ENCODE measurements at regions not wholly inside any gene's neighbourhood (a gene's known extent, or its start where the extent isn't known, plus 50 kb on each side); places are given as distances from the start of the nearest gene placed in this dataset.
"Not testable (repeated sequence)": the region's sequence is repeated elsewhere in the genome, so short reads cannot be mapped to it uniquely, and the experiment has no call there.

DNA sequence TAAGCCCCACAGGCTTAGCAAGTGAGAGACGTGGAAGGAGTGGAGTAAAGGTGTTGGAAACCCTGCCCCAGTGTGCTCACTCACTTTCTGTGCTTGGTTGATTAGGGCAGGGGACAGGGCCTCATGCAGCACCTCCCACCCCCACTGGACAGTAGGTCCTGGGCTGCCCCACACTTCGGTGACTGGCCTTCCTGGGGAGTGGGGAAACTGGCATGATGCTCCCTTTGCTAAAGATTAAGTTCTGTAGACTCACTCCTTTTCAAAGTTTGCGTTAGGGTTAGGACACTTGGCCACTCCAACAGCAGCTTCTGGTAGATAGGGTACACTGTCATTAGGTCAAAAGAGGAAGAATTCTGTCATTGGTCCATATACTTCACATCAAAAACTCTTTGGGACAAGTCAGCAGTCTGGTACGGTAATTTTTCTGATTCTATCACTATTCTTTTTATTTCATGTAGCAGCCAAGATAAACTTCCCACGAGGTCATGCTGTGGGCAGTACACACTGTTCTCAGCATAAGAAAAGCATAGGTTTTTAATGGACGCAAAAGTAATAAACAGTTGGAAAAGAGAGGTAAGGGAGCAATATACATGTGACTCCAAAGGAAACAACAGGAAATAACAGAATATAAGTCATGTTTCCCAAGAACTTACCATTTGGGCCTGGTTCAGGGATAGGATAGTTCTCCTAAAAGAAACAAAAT lies 106.6 kb upstream of the TERB2 start:
- DNase-seq (ENCODE audit: low spot score) = not testable (repeated sequence)

DNA sequence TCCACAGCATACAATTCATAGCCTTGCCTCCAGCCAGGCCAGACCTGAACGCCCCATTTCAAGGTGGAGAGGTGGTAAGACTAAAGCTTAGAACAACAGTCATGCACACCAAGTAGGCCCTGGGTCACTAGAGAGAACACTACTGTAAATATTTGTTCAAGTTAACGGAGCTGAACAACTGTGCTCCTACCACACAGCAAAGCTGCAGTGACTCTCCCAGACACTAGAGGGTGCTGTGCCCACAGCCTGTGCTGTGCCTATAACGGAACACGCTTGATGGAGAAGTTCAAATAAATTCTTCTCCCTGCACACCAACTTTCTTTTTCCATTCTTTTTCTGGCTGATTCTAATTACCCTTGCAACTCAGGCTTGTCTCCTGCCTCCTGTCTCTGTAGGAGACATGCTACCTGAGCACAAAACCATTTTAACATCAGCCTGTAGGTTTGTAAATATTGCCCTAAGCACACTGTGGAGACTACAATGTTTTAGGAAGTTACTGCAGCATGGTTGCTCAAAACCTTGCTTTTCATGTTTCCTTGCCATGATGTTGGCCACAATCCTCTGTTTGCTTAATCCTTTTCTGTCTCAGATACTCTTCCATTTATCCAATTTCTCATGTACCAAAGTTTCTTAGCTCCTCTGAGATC lies 103.1 kb upstream of the TERB2 start:
- DNase-seq (ENCODE audit: low spot score) = peak; percentile 54

DNA sequence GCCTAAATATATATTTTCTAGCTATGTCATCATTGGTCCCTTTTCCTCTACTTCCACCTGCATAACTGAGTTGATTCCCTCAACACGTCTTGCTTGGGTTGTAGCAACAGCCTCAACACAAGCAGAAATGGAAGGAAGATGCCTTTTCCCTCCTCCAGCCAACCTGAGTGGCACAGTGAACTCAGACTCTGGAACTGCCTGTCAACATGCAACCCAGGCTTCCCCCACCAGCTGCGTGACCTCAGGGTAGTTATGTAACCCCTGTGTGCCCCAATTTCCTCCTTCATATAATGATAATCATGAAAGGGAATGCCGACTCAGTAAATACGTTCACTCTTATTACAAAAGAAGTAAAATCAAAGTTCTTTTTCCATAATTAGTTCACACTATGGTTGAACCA lies 101.8 kb upstream of the TERB2 start:
- not testable (repeated sequence) for DNase-seq (ENCODE audit: low spot score)

DNA sequence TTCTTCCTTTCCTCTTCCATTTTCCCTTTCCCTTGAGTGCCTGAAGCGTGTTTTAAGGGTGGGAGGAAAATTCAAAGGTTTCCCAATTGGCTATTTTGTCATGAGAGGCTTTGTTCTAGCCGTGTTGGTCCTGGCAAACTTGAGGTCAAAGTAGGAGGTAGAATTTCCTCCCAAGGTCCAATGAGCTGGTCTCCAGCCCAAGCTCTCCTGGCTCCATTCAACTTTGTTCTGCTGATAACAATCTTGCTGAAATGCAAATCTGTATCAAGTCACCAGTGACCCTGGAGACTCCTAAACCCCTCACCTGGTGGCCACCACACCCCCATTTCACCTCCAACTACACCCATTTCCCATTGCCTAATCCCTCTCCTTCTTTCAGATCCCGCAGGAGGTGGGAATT lies 100.2 kb upstream of the TERB2 start:
- DNase-seq (ENCODE audit: low spot score) = not testable (repeated sequence)

DNA sequence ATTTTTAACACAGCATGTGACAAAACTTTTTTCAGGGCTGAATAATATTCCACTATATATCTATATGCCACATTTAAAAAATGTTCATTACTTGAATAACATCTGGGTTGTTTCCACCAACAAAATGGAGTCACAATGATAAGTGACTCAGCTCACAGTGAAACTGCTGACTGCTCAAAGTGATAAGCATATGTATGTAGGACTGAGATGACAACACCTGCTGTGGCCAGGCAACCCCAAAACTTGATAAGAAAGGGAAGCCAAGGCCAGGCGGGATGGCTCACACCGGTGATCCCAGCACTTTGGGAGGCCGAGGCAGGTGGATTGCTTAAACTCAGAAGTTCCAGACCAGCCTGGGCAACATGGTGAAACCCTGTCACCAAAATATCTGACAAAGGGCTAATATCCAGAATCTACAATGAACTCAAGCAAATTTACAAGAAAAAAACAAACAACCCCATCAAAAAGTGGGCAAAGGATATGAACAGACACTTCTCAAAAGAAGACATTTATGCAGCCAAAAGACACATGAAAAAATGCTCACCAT lies 99.2 kb upstream of the TERB2 start:
- DNase-seq (ENCODE audit: low spot score) = not testable (repeated sequence)

DNA sequence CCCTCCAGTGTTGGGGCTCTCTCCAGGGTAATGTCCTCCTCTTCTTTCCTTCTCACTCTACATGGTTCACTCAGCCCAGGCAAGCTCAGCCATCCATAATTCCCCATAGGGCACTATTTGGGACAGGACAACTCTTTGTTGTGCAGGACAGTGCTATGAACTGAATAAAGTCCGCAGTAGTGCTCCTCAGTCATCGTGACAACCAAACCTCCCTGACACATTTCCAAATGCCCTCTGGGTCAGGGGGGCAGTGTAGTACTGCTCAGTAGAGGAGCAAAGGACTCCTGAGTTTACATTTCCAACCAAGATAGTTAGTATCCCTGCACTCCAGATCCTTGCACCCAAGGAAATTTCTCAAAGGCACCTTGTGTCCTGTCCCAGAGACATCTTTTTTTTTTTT lies 97.4 kb upstream of the TERB2 start:
- DNase-seq (ENCODE audit: low spot score) = not testable (repeated sequence)

DNA sequence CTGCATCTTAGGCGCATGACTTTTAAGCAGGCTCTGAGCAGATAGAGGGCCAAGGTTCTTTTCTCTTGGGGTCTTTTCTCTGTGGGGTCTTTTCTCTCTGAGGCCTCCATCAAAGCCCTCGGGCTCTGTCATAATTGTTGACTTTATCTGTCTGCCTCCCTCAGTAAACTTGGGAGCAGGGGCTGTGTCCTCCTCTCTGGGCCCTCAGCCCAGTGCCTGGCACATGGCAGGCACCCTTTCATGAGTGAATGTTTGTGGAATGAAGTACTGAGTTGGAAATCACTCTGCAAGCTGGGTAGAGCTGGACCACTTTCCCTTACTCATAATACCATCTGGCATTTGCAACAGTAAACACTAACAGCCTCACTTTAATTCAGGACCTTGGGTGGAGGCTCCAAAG lies 96.3 kb upstream of the TERB2 start:
- DNase-seq (ENCODE audit: low spot score) = not testable (repeated sequence)

DNA sequence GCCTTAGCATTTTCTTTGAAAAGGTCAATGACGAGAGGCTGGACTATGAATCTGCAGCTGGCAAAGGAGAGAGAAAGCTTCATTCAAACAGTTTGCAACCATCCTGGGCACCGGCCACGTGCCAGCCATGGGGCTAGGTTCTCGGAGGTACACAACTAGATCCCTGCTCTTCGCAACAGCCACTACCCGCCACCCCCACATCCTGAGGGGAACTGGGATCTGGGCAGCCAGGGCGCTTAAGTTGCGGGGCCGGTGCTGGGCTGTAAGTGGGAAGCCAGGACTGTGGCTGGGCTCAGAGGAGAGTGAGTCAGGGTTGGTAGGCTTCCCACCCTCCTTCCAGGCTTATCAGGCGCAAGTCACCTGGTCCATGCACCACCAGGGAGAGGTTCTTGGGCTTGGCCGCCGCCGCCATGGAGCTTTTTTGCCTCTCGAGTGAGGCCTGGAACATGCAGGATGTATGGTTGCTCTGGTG lies 95.0 kb upstream of the TERB2 start:
- DNase-seq (ENCODE audit: low spot score) = no peak

DNA sequence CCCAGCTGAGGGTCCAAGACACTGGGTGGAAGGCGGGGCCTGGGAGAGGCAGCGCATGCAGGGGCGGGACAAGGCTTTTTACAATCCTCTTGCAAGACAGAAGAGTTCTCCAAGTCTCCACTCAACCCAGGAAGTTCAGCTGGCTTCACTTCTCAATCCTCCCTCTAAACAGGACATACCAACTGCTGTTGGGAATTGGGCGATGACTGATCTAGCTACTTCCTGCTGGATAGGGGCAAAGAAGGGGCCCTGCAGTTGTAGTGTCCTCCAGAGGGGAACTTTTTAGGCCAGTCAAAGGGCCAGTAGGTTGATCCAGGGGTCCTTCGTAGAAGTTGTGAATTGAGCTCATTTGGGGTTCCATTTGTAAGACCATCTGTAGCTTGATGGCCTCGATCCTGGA lies 94.6 kb upstream of the TERB2 start:
- DNase-seq (ENCODE audit: low spot score) = no peak

DNA sequence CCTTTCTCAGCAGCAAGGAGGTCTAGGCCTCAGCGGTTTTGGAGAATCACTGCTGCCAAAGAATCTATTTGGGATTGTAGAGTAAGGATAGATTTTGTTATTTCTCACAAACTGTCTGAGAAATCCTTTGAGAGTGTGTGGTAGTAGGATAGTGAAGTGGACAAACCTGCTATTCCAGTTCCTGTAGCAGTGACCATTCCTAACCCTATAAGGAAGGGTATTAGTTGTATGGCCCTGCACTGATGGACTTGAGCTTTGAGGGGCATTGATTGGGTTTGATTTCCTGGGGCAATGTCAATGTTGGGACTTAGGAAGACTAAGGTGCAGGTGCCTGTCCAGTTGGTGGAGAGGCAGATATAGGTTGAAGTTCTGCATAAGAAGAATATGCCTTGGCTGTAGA lies 93.6 kb upstream of the TERB2 start:
- DNase-seq (ENCODE audit: low spot score) = not testable (repeated sequence)

DNA sequence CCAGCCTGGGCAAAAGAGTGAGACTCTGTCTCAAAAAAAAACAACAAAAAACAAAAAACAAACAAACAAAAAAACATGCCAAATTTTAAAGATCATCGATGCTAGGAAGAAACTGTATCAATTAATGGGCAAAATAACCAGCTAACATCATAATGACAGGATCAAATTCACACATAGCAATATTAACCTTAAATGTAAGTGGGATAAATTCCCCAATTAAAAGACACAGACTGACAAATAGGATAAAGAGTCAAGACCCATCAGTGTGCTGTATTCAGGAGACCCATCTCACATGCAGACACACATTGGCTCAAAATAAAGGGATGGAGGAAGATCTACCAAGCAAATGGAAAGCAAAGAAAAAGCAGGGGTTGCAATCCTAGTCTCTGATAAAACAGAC lies 88.4 kb upstream of the TERB2 start:
- not testable (repeated sequence) for DNase-seq (ENCODE audit: low spot score)

DNA sequence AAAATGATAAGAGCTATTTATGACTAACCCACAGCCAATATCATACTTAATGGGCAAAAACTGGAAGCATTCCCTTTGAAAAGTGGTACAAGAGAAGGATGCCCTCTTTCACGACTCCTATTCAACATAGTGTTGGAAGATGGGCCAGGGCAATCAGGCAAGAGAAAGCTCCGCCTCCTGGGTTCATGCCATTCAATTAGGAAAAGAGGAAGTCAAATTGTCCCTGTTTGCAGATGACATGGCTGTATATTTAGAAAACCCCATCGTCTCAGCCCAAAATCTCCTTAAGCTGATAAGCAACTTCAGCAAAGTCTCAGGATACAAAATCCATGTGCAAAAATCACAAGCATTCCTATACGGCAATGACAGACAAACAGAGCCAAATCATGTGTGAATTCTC lies 86.4 kb upstream of the TERB2 start:
- not testable (repeated sequence) for DNase-seq (ENCODE audit: low spot score)

DNA sequence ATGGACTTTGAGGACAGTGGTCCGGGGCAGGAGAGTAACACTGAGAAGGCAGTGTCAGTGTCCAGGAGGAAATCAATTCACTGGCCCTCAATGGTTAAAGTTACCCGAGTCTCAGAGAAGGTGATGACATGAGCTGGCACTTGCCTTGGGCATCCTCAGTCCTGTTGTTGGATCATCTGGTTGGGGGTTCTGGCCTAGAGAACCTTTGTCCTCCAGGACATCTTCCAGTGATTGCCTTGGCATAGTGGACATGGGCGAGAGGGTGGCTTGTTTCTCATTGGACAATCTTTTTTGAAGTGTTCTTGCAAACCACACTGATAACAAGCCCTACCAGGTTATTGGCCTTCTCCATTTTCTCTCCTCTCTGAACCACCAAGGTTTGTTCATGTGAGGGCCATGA lies 83.4 kb upstream of the TERB2 start:
- no peak for DNase-seq (ENCODE audit: low spot score)

DNA sequence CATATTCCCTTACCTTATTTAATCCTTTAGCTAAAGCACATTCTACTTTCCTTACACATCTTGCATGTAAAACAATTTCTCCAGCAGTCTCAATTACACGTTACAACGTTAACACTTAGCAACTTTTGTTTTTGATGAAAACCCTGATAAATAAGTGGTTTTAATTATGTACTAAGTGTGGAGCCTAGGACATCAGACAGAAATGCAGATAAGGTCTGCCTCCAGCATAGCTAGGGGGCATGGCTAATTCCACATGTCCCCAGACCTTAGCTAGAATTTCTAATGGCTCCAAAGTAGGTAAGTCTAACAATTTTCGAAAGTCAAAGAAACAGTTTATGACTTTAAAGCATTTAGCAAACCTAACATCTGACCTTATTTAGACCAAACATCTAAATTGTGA lies 77.4 kb upstream of the TERB2 start:
- DNase-seq (ENCODE audit: low spot score) = no peak

DNA sequence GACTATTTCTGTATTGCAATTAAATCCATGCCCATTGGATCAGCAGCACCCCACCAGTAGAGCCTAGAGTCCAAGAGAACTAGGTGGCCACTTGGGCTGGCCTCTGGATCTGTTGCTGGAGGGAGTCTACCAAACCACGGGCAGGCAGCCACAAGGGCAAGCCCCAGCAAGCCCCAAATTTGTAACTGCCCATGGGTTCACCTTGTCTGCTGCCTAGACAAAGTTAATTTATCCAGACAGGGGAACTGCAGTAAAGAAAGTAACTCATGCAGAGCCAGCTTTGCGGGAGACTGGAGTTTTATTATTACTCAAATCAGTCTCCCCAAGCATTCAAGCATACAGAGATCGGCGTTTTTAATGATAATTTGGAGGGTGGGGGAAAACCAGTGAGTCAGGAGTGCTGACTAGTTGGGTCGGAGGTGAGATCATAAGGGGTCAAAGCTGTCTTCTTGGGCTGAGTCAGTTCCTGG lies 74.0 kb upstream of the TERB2 start:
- DNase-seq (ENCODE audit: low spot score) = no peak

DNA sequence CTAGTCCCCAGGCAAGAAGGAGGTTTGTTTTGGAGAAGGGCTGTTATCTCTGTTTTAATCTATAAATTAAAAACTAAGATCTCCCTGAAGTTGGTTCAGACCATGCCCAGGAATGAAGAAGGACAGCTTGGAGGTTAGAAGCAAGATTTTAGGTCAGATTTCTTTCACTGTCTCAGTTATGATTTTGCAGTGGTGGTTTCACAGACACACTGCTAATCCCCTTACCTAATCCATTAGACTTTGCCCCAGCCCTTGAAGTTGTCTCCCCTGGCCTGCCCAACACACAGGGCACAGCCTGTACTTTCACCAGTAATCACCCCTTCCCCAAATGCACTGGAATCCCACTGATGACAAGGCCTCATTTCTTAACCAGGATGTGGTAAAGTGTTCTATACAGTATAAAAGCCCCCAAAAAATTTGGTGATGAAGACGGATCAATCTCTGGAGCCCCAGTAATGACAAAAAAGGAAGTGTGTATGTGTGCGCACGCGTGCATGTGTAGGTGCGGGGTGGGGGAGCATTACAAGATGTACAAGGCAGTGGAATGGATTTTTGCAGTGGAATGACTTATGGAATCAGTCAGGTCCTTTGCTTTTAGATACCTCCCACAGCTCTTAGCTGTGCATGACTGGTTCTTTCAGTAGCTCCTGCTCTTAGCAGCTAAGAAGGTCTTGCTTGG lies 73.1 kb upstream of the TERB2 start:
- no peak for DNase-seq (ENCODE audit: low spot score)

DNA sequence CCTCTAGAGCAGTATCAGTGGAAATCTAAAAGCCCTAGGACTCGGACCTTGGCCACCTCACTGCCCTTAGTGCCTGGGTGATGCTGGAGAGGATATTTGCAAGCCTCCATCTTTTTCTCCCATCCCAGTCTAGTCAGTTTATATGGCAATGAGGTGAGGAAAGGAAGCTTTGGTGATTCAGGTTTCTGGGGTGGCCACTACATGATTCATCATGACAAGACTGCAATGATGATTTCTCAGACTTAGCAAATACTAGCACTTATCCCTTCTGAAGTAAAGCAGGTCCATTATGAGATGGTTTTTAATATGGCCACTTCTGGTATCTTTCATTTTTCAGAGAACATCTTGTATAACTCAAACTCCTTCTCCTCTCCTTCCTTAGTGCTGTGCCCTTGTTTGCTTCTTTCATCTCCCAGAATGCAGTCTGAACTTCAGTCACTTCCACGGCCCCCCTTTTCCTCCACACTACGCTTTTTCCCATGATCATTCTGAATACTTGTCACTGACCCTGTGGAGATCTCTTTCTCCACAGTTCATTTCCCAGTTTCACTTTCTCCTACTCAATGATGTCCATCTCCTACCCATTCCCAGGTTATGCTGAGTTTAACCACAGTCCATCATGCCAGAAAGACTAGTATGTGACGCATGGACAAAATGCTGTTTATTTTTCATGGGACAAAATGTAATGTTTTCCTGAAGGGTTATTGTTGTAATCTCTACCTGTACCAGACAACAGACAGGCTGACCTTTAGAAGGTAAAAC lies 57.4 kb upstream of the TERB2 start:
- not testable (repeated sequence) for DNase-seq (ENCODE audit: low spot score)

DNA sequence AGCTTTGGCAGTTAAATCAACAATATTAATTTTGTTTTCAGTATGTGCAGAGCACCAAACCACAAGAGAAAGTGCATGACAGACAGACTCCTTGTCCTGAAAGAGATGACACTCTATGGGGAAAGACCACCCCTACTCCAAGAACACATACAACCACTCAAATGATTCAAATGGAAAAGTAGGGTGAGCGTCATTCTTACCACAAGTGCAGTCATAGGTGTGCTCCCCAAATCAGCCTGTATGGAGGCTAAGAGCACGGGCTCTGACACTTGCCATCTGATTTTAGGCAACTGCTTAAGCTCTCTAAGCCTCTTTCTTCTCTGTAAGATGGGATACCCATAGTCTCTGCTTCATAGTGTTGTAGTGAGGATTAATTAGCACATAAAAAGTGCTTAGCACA lies 56.7 kb upstream of the TERB2 start:
- DNase-seq (ENCODE audit: low spot score) = not testable (repeated sequence)

DNA sequence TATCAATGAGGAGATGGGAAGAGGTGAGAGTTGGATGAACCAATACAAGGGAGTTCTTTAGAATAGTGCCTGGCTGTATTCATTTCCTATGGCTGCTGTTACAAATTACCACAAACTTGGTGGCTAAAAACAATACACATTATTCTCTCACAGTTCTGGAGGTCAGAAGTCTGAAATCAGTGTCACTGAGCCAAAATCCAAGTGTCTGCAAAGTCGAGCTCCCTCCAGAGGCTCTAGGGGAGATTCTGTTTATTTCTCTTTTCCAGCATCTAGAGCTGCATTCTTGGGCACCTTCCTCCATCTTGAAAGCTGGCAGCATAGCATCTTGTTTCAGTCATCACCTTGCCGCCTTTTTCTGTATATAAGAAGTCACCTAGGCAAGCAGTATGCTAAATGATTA lies 55.7 kb upstream of the TERB2 start:
- DNase-seq (ENCODE audit: low spot score) = not testable (repeated sequence)

DNA sequence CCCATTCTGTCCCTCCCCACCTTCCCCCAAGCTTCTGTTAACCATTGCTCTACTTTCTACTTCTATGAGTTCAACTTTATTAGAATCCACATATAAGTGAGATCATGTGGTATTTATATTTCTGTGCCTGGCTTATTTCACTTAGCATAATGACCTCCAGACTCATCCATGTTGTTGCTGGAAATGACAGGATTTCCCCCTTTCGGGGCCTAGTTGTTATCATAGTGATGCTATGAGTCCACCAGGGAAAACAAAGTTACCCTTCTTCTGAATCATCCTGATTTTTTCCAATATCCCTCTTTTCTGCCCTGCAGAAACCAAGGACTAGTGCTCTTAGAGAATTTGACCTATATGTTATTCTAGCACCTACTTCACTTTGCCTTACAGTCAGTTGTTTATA lies 53.2 kb upstream of the TERB2 start:
- not testable (repeated sequence) for DNase-seq (ENCODE audit: low spot score)

DNA sequence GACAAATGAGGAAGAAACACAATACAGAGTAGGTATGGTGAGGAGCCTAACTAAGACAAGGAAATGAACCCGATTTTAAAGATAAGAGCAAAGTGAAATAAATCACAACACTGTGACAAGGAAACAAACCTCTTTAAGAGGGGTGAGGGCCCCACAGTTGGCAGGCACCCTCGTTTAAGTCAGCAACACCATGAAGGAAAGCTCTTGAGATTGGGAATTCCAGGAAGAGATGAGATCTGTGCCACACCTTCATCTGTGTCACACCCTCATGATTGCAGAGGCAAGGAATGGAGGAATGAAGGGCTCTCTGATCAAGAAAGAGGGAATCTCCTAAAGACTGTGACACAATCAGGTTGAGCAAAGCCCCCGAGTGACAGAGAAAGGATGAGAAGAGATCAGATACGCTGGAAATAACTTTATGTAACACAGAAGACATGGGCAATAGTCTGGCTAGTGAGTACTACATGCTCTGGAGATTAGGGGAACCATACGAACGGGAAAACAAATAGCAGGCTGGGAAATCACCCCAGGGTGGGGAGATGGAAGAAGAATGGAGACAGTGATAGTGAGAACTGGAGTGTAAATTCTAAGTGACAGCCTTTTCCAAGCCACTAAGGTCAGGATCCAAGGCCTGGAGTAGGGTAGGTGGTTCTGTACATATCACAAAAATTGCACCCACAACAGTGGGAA lies 51.7 kb upstream of the TERB2 start:
- DNase-seq (ENCODE audit: low spot score) = not testable (repeated sequence)

All from Ammon's horn (tissue), 1 donor.